GM18867 (cell line): ENCODE measurements at regions not wholly inside any gene's neighbourhood (a gene's known extent, or its start where the extent isn't known, plus 50 kb on each side); places are given as distances from the start of the nearest gene placed in this dataset.

Experiments used
- ATAC-seq: cut with Tn5 transposase; IDR thresholded peaks from one replicate; pipeline ENCODE4 v1.9.1; 2021; ENCODE audit warnings: mild to moderate bottlenecking, moderate library complexity; ENCODE audit not compliant: unreplicated experiment

DNA sequence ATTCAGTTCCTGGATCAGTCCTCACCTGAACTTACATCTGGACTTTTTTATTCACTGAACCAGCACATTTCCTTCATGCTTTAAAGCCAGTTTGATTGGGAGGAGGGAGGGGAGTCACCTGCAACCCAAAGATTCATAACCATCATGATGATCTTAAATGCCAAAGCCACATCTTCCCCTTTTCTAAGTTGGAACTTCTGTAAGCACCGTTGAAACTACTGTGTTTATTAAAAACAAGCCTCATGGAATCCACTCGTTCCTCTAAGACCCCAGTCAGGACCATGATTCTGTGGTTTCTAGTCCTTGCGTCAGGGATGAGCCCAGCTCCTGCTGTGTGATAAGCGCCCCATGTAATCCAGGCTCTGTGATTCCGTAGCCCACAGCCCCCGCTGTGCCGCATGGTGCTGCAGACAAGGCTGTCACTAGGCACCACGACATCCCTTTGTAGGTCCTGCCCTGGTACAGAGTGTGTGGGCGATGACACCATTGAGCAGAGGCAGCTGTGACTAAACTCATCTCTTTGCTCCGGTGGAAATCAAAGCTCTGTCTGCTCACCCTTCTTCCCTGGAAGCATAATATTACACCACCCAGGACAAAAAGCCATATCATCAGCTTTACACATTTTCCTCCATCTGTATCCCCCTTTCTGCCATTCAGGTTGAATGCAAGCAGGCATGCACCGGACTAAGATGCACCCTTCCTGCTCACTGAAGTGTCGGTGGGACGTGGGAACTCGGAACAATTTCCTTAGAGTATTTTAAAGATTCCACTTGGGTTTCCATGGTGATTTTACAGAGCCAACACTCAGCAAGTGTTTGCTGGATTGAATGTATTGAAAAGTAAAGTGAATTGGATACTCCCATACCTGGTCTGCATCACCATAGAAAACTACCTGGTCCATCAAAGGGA, 132.0 kb upstream of the FSTL4 start:
- ATAC-seq, result no peak

GRCh38 chr5:133742431-133742988, 130.2 kb upstream of the FSTL4 start:
- peak; percentile 54 for ATAC-seq

DNA sequence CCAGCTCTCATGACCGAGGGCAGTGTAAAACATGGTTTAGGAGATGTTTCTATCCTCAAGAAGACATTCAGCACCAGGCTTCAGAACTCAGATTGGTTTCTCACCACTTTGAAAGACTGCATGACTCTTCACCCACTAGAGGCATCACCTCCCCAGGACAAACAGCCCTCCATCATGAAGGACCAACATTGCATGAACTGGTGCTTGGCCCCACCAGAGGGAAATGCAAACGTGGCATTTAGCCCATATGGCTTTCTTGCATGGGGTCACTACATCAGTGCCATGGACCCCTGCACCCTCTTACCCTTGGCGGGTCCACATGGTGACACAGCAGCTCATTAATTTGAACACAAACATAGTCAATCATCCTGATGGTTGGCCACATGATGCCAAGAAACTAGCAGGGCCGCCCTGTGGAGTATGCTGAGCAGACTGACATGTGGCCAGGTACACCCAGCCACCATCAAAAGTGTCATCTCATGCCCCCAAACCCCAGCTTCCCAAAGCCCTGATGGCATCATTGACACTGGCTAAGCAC, 129.5 kb upstream of the FSTL4 start:
- ATAC-seq, result no peak

GRCh38 chr5:133741396-133741795, 129.1 kb upstream of the FSTL4 start:
- no peak for ATAC-seq

DNA sequence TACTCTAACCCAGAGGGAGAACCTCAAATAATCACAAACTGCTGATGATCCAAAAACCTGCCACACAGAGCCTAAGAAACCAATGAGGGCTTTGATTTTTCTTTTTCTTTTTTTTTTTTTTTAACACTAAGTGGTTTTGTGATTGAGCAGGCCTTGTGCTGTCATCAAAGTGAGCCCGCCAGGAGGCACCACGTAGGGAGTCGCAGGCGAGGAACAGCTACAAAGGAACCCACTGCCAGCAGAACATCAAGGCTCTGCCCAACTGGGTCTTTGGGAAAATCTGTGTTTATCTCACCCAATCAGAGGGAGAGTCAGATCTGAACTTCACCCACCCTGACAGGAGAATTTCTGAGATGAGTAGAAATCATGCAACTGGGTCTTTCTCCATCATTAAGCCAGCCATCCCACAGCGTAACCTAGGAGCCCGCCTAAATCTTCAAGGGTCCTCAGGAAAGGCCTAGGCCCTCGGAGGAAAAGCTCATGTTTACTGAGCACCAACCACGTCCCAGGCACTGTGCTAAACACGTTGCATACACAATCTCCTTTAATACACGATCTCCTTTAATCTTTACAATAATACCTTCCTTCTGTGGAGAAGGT, 126.9 kb upstream of the FSTL4 start:
- ATAC-seq, result no peak

DNA sequence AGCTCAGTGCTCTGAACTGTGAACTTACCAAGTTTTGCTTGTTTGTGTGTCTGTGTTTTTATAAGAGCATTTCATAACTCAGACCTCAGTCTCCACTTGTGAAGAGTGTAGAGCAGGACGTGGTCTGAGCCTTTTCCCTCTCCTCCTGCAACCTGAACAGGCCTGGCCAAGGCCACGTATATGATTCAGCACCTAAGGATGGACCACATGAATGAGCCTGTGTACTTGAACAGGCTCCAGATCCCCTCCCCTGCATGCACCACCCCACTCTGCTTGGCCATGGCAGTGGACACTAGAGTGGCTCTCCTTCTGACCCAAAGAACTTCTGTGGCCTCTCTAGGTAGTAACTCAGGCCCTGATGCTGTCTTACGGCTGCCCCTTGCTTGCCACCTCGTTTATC, 125.9 kb upstream of the FSTL4 start:
- no peak for ATAC-seq

DNA sequence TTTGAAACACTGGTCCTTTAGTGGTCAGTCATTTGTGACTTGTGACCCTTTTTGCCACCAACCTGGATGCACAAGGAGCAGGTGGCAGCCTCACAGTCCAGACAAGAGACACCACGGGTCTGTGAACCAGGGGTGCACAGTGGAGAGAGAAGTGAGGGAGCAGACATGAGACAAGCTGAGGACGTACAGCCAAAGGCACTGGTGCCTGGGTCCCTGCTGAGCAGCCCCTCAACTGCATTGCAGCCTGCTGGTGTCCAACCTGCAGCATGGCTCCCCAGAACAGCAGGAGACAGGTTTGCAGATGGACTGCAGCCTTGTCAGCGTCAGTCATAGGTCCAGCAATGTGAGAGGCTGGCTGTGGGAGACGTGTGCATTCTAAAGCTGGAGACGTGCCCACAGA, 124.2 kb upstream of the FSTL4 start:
- no peak for ATAC-seq

DNA sequence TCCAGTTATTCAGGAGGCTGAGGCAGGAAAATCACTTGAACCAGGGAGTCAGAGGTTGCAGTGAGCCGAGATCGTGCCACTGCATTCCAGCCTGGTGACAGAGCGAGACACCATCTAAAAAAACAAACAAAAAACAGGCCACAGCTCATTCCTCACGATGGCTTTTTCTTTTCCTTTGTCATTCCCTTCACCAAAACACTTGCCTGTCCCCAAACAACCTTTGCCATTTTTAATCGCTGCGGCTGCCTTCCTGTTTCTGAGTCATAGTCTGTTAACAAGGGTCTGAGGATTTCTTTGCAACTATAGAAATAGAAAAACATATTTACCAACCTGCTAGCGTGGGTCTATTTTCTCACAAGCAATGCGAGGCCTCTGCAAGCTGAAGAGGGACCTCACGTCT, 123.0 kb upstream of the FSTL4 start:
- ATAC-seq, result no peak

DNA sequence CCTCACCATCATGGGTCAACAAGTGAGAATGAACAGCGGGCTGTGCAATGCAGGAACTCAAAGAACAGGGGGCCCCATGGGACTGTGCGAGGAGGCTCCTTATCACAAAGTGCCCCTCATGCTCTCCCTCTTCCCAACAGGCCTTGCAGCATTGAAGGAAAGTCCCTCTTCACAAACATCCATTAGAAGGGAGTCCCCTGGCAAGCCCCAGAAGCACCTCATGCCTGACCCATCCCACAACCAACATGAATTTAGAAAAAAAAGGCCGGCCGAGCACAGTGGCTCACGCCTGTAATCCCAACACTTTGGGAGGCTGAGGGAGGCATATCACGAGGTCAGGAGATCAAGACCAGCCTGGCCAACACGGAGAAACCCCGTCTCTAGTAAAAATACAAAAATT, 122.6 kb upstream of the FSTL4 start:
- ATAC-seq, result no peak

GRCh38 chr5:133732536-133732935, 120.2 kb upstream of the FSTL4 start:
- ATAC-seq, result no peak

- no peak for ATAC-seq
Observed at GRCh38 chr5:133731951-133732350, 119.6 kb upstream of the FSTL4 start.

DNA sequence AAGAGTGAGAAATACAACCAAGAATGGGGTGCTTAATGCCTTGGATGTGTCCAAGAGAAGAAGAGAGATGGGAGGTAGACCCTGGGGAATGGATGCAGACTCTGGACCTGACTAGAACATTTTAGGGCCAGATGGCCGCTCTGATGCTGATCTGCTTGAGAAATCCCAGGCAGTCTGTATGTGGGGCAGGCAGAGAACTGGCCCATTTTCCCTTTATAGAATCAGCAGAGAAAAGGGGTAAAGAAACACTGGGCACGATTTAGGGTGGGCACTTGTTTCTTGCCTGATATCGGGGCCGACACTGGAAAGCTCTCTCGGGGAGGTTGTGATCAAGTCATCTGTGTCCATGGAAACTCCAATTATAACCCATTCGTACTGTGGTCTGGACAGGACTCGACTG, 118.5 kb upstream of the FSTL4 start:
- no peak for ATAC-seq

DNA sequence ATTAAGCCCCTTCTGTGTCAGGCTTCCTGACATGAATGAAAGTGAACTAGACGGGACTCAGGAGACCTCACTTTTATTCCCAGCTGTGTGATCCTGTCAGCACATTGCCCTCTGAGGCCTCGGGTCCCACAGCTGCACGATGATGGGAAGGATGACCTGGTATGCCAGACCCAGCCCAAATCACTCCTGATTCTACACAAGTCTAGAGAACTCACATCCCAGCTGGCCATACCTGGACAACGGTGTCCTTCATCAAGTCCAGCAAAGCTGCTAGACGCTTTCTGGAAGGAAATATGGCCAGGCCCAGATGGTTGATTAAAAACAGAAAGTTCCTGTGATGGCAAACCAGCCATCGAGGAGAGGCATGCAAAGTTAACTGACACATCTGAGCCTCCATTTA, 118.0 kb upstream of the FSTL4 start:
- no peak for ATAC-seq

DNA sequence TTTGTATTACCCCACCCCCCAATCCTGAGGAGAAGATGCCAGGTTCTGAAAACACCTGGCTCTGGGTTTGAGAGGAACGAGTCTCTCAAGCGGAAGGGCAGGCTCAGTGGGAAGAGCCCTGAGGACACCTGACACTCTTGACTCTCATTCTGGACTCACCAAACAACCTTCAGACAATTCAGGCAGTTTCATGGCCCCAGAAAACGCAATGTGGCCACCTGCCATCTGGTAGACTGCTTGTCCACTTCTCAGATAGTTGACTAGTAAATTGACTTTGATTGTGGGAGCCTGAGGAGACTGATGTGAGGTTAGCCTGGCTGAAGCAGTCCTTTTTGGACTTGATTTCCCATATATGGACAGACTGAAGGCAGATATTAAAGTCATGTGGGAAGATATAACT, 117.5 kb upstream of the FSTL4 start:
- no peak for ATAC-seq

DNA sequence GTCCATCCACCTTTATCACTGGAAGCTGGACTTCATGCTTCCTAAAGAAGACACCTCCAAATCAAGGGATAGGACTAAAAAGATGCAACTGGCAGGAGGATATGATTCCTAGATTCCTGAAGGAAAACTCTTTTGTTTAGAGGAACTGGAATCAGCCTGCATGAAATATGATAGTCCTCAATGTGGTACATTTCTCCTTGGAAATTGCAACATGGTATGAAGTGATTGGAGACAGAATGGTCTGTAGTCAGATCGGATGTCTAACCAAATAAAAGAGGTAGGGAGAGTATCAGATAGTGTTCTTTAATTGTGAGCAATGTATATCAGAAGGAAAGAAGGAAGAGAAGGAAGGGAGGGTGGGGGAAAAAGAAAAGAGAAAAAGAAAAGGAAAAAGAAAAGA, 116.1 kb upstream of the FSTL4 start:
- no peak for ATAC-seq

- ATAC-seq, result no peak
Observed at GRCh38 chr5:133727636-133728035, 115.3 kb upstream of the FSTL4 start.

DNA sequence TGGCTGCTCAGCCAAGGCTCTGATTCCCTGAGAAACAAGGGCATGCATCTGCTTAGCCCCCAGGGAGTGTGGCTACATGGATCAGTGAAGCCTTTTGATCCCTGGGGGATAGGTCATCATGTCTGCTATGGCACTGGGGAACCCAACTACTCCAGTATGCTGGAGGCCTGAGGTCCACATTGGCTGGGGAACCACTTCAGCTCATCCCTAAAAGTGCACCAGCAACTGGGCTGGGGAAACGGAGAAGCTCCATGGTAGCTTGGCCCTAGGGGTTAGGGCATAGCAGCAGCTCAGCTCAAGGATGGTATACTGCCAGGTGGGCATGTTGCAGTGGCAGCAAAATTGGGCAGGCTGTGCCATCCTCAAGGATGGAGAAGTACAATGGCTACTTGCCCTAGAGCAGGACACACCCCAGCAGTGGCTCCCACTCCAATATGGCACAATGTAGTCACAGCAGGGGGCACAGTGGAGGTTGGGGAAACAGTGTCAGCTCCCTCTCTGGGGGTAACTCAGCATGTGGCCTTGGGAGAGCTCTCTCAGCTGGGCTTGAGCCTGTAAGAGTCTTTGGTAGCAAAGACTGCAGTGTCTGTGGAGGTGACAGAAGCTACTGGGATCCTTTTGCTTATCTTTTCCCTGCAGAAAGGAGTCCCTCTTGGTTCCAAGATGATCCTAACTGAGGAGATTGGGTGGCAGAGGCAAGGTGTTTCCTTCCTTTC, 111.5 kb upstream of the FSTL4 start:
- no peak for ATAC-seq

DNA sequence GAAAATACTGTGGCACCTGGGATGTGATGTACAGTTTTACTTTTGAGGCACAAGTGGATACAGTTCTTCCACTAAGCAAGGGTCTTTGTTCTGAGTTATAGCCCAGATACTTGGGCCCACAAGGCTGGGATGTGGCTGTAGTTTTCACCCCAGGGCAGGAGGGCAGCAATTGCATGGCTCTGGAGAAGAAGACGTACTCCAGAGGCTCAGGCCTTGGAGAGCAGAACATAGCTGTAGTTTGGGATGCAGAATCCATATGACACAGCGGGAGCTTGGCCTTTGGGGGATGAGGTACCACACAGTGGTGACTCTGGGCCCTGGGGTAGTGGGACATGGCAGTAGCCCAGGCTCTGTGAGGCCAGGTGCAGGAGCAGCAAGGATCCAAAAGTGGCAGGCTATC, 110.8 kb upstream of the FSTL4 start:
- ATAC-seq, result no peak

GRCh38 chr5:133721365-133721764, 109.0 kb upstream of the FSTL4 start:
- no peak for ATAC-seq

- ATAC-seq, result no peak
Observed at GRCh38 chr5:133718457-133718856, 106.1 kb upstream of the FSTL4 start.

GRCh38 chr5:133716532-133717183, 104.3 kb upstream of the FSTL4 start:
- no peak for ATAC-seq
